IMR-90 (cell line): ENCODE measurements at regions not wholly inside any gene's neighbourhood (a gene's known extent, or its start where the extent isn't known, plus 50 kb on each side); places are given as distances from the start of the nearest gene placed in this dataset.

Experiments
- ATAC-seq: fragments of 200-7000 bp; cut with Tn5 transposase; 2 replicates; pipeline ENCODE4 v1.9.1; 2020; ENCODE audit warnings: low read depth, mild to moderate bottlenecking, moderate library complexity
- BruUV-seq: library from RNA; stranded (reverse); fragments of 400-500 nt; replicated peaks from 2 replicates; lab custom pipeline; 2021; lab: Mats Ljungman, UMichigan
- CTCF ChIA-PET: fragments of 300-600 bp; formaldehyde crosslinking; extraction: SDS; loops from one replicate; lab custom pipeline; 2021; ENCODE audit warnings: antibody characterized with exemption; lab: Yijun Ruan, JAX
- POLR2A ChIA-PET: fragments of 300-600 bp; sonication (Branson Sonifier 250); formaldehyde crosslinking; loops from one replicate; lab custom pipeline; 2022; ENCODE audit warnings: antibody characterized with exemption; ENCODE audit not compliant: unreplicated experiment; lab: Charles Lee
- DNase-seq: peaks from one replicate; pipeline ENCODE4 v3.0.0; 2013
- H2AFZ ChIP-seq: replicated peaks from 2 replicates; pipeline ENCODE3; 2013; ENCODE audit warnings: low read length, mild to moderate bottlenecking; ENCODE audit not compliant: poor library complexity
- H2AK5ac ChIP-seq: 2 replicates; pipeline ENCODE4 v1.6.1; 2013; ENCODE audit warnings: low read depth, low read length, inconsistent platforms
- H2AK9ac ChIP-seq: replicated peaks from 2 replicates; pipeline ENCODE3; 2013; ENCODE audit warnings: mild to moderate bottlenecking, low read depth, low read length, moderate library complexity; ENCODE audit not compliant: poor library complexity
- H2BK120ac ChIP-seq: 2 replicates; pipeline ENCODE4 v1.6.1; 2013; ENCODE audit warnings: low read depth, low read length, inconsistent platforms
- H2BK15ac ChIP-seq: 3 replicates; pipeline ENCODE4 v1.6.1; 2013; ENCODE audit warnings: low read depth, low read length, inconsistent platforms
- H2BK20ac ChIP-seq: 2 replicates; pipeline ENCODE4 v1.6.1; 2013; ENCODE audit warnings: low read depth, mild to moderate bottlenecking, inconsistent platforms, low read length, moderate library complexity
- H2BK5ac ChIP-seq: 2 replicates; pipeline ENCODE4 v1.6.1; 2013; ENCODE audit warnings: mild to moderate bottlenecking, low read depth, low read length, inconsistent platforms; ENCODE audit not compliant: poor library complexity, severe bottlenecking
- H3K14ac ChIP-seq: replicated peaks from 2 replicates; pipeline ENCODE4 v1.6.1; 2013; ENCODE audit warnings: low read depth, low read length, inconsistent platforms
- H3K18ac ChIP-seq: 2 replicates; pipeline ENCODE4 v1.6.1; 2013; ENCODE audit warnings: low read depth, low read length, control low read depth
- H3K23ac ChIP-seq: 2 replicates; pipeline ENCODE4 v1.6.1; 2013; ENCODE audit warnings: low read depth, low read length, inconsistent platforms
- H3K27ac ChIP-seq: 2 replicates; pipeline ENCODE4 v1.5.1; 2013; ENCODE audit warnings: mild to moderate bottlenecking, control low read depth, low read length; ENCODE audit not compliant: insufficient read depth
- H3K27me3 ChIP-seq: 2 replicates; pipeline ENCODE4 v1.6.1; 2013; ENCODE audit warnings: low read length; ENCODE audit not compliant: control insufficient read depth, insufficient read depth
- H3K36me3 ChIP-seq: 2 replicates; pipeline ENCODE4 v1.6.1; 2013; ENCODE audit warnings: low read length, mixed read lengths; ENCODE audit not compliant: control insufficient read depth, insufficient read depth
- H3K4ac ChIP-seq: 2 replicates; pipeline ENCODE4 v1.6.1; 2013; ENCODE audit warnings: low read depth, low read length, inconsistent platforms
- H3K4me1 ChIP-seq: 2 replicates; pipeline ENCODE4 v1.6.1; 2013; ENCODE audit warnings: low read length, mixed read lengths; ENCODE audit not compliant: control insufficient read depth, insufficient read depth
- H3K4me2 ChIP-seq: 2 replicates; pipeline ENCODE4 v1.6.1; 2013; ENCODE audit warnings: low read depth, mild to moderate bottlenecking, control low read depth, low read length, moderate library complexity
- H3K4me3 ChIP-seq: 2 replicates; pipeline ENCODE4 v1.5.1; 2013; ENCODE audit warnings: low read depth, mild to moderate bottlenecking, control low read depth, low read length, moderate library complexity; ENCODE audit not compliant: insufficient read depth
- H3K56ac ChIP-seq: 2 replicates; pipeline ENCODE4 v1.6.1; 2013; ENCODE audit warnings: low read length, inconsistent platforms; ENCODE audit not compliant: insufficient read depth; ENCODE audit errors: extremely low read depth
- H3K79me1 ChIP-seq, 2 experiments: 2 replicates each; pipeline ENCODE4 v1.6.1; 2013; ENCODE audit warnings: low read length in 2 of 2, inconsistent platforms in 1 of 2, low read depth in 1 of 2
- H3K9ac ChIP-seq: 2 replicates; pipeline ENCODE4 v1.6.1; 2013; ENCODE audit warnings: low read depth, low read length, control low read depth
- H3K9me1 ChIP-seq: 2 replicates; pipeline ENCODE4 v1.6.1; 2013; ENCODE audit warnings: low read length, inconsistent platforms; ENCODE audit not compliant: insufficient read depth
- H3K9me3 ChIP-seq: 2 replicates; pipeline ENCODE4 v1.6.1; 2013; ENCODE audit warnings: low read length; ENCODE audit not compliant: control insufficient read depth, insufficient read depth
- H4K20me1 ChIP-seq: 2 replicates; pipeline ENCODE4 v1.6.1; 2013; ENCODE audit warnings: low read length, inconsistent platforms; ENCODE audit not compliant: insufficient read depth
- H4K5ac ChIP-seq: 2 replicates; pipeline ENCODE4 v1.6.1; 2013; ENCODE audit warnings: mild to moderate bottlenecking, low read depth, low read length, control low read depth
- H4K8ac ChIP-seq, 2 experiments: 2 replicates each; pipeline ENCODE4 v1.6.1; 2013; ENCODE audit warnings: low read depth in 2 of 2, low read length in 2 of 2, control low read depth in 1 of 2, inconsistent platforms in 1 of 2
- H4K91ac ChIP-seq: 2 replicates; pipeline ENCODE4 v1.6.1; 2013; ENCODE audit warnings: low read depth, low read length, inconsistent platforms; ENCODE audit not compliant: insufficient read depth
- BHLHE40 ChIP-seq: fragments of 150-350 bp; IDR thresholded peaks from 2 replicates; pipeline ENCODE4 v1.6.1; 2016; ENCODE audit warnings: mild to moderate bottlenecking, low read depth, low read length
- CEBPB ChIP-seq: IDR thresholded peaks from 2 replicates; pipeline ENCODE4 v1.6.1; 2012; ENCODE audit warnings: low read depth, low read length, improper control_type of control experiment
- CHD1 ChIP-seq: IDR thresholded peaks from 2 replicates; pipeline ENCODE4 v1.6.1; 2012; ENCODE audit warnings: low read depth, low read length, improper control_type of control experiment
- CTCF ChIP-seq: conservative IDR thresholded peaks from 2 replicates; pipeline ENCODE4 v1.5.1; 2012; ENCODE audit warnings: mild to moderate bottlenecking, low read depth, low read length, improper control_type of control experiment
- MAFK ChIP-seq: IDR thresholded peaks from 2 replicates; pipeline ENCODE4 v1.6.1; 2012; ENCODE audit warnings: low read depth, low read length, improper control_type of control experiment
- NFE2L2 ChIP-seq: fragments of 150-350 bp; IDR thresholded peaks from 2 replicates; pipeline ENCODE4 v1.6.1; 2016; ENCODE audit warnings: low read depth, mild to moderate bottlenecking, low read length
- RCOR1 ChIP-seq: IDR thresholded peaks from 2 replicates; pipeline ENCODE4 v1.6.1; 2012; ENCODE audit warnings: mild to moderate bottlenecking, low read length, improper control_type of control experiment; ENCODE audit not compliant: insufficient replicate concordance
- RFX5 ChIP-seq: IDR thresholded peaks from 2 replicates; pipeline ENCODE4 v1.8.0; 2012; ENCODE audit warnings: low read depth, mild to moderate bottlenecking, low read length, moderate library complexity
- SMC3 ChIP-seq: fragments of 150-350 bp; IDR thresholded peaks from 2 replicates; pipeline ENCODE4 v1.6.1; 2016; ENCODE audit warnings: low read depth, mild to moderate bottlenecking, antibody characterized with exemption, low read length, moderate library complexity
- dilution Hi-C: fragments of 300-500 bp; cut with HindIII; formaldehyde crosslinking; loops from one replicate; pipeline ENCODE4 v1.14.3; 2018; ENCODE audit warnings: low sequenced_read_pairs; ENCODE audit not compliant: unreplicated experiment
- in situ Hi-C: fragments of 300-500 bp; cut with MboI; formaldehyde crosslinking; loops from 3 replicates; pipeline ENCODE4 v1.14.3; 2019; ENCODE audit warnings: low sequenced_read_pairs, inconsistent platforms, mixed read lengths
- intact Hi-C: fragments of 100-400 bp; cut with micrococcal nuclease; formaldehyde crosslinking; loops from 2 replicates; pipeline ENCODE4 v1.10.0; 2022

DNA sequence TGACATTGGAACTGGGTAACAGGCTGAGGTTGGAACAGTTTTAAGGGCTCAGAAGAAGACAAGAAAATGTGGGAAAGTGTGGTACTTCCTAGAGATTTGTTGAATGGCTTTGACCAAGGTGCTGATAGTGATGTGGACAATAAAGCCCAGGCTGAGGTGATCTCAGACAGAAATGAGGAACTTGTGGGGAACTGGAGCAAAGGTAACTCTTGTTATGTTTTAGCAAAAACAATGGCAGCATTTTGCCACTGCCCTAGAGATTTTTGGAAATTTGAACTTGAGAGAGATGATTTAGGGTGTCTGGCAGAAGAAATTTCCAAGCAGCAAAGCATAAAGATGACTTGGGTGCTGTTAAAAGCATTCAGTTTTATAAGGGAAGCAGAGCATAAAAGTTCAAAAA is 474.7 kb upstream of the ADGRB3 start:
- Histone ChIP-seq H3K9ac (no peak overlapping the region), H3K14ac (no peak overlapping the region), H3K4me3 (no peak overlapping the region), H3K79me1 (no peaks in the 10 kb centered on the region), H3K23ac (no peak overlapping the region), H4K5ac (no peak overlapping the region), H2AK5ac (no peak overlapping the region), H3K27me3 (no peaks in the 10 kb centered on the region), H3K4me2 (no peak overlapping the region), H3K36me3 (no peaks in the 10 kb centered on the region), H3K27ac (no peak overlapping the region), H2AK9ac (no peak overlapping the region), H2BK5ac (no peak overlapping the region), H3K4me1 (no peaks in the 10 kb centered on the region), H2BK120ac (no peak overlapping the region), H3K18ac (no peak overlapping the region), H3K9me3 (peaks cover 6% of the 10 kb centered on the region), H4K20me1 (no peaks in the 10 kb centered on the region), H3K9me1 (no peaks in the 10 kb centered on the region), H3K4ac (no peak overlapping the region), H3K56ac (no peak overlapping the region), H4K8ac (no peak overlapping the region), H4K91ac (no peak overlapping the region), H2BK15ac (no peak overlapping the region), H2AFZ (no peak overlapping the region), H2BK20ac (no peak overlapping the region)
- BruUV-seq = no TSS peak
- DNase-seq = no peak
- ChIA-PET CTCF (no interaction called here), POLR2A (no interaction called here)
- intact Hi-C loops = no loop called here
- in situ Hi-C loops = no loop called here
- ATAC-seq = no peak
- TF ChIP-seq CHD1 = no peak
- no peak for TF ChIP-seq RFX5
- no peak for TF ChIP-seq CEBPB
- TF ChIP-seq SMC3 = no peak
- no peak for TF ChIP-seq MAFK
- TF ChIP-seq RCOR1 = no peak
- TF ChIP-seq CTCF = no peak
- no peak for TF ChIP-seq NFE2L2
- TF ChIP-seq BHLHE40 = no peak
- dilution Hi-C loops = no loop called here
